WTC11 (cell line): ENCODE measurements at regions not wholly inside any gene's neighbourhood (a gene's known extent, or its start where the extent isn't known, plus 50 kb on each side); places are given as distances from the start of the nearest gene placed in this dataset.

ENCODE experiments used
- CTCF ChIP-seq: fragments of 200-600 bp; IDR thresholded peaks from 2 replicates; pipeline ENCODE4 v1.8.0; 2022; ENCODE audit warnings: antibody characterized with exemption
- HMGXB4 ChIP-seq: sonication (generic); formaldehyde crosslinking; IDR thresholded peaks from 2 replicates; pipeline ENCODE4 v1.8.1; 2023; ENCODE audit warnings: mild to moderate bottlenecking, moderate library complexity, missing genetic modification reagents
- JUN ChIP-seq: sonication (generic); formaldehyde crosslinking; IDR thresholded peaks from 2 replicates; pipeline ENCODE4 v1.8.0; 2023; ENCODE audit warnings: mild to moderate bottlenecking, missing genetic modification reagents
- MAX ChIP-seq: sonication (generic); formaldehyde crosslinking; IDR thresholded peaks from 2 replicates; pipeline ENCODE4 v1.8.0; 2022; ENCODE audit warnings: mild to moderate bottlenecking, missing genetic modification reagents
- NR1H2 ChIP-seq: sonication (generic); formaldehyde crosslinking; IDR thresholded peaks from 2 replicates; pipeline ENCODE4 v1.9.0; 2021; ENCODE audit warnings: mild to moderate bottlenecking, moderate library complexity, missing genetic modification reagents
- NR3C1 ChIP-seq: sonication (generic); formaldehyde crosslinking; conservative IDR thresholded peaks from 2 replicates; pipeline ENCODE4 v1.8.1; 2023; ENCODE audit warnings: low read depth, mild to moderate bottlenecking, missing genetic modification reagents

- TF ChIP-seq CTCF, result no peak
- TF ChIP-seq JUN (CRISPR knock-in tag), result no peak
- no peak for TF ChIP-seq HMGXB4 (CRISPR knock-in tag)
- no peak for TF ChIP-seq NR3C1 (CRISPR knock-in tag)
- TF ChIP-seq NR1H2 (CRISPR knock-in tag), result no peak
- no peak for TF ChIP-seq MAX (CRISPR knock-in tag)
These were observed 170.2 kb upstream of the LRRC3B start for GRCh38 chr3:26452363-26452762.
